Upper lobe of left lung (tissue), 4 donors: ENCODE measurements at regions not wholly inside any gene's neighbourhood (a gene's known extent, or its start where the extent isn't known, plus 50 kb on each side); places are given as distances from the start of the nearest gene placed in this dataset.

Experiments used
- POLR2A ChIP-seq, 4 donors: fragments of 450-650 bp; IDR thresholded peaks; one replicate each; pipeline ENCODE4 v1.5.1; 2016 to 2017; ENCODE audit warnings: antibody characterized with exemption in 4 of 4, mild to moderate bottlenecking in 2 of 4
- POLR2AphosphoS5 ChIP-seq, 2 donors: sonication (generic); formaldehyde crosslinking; IDR thresholded peaks; one replicate each; pipeline ENCODE4 v1.5.1; 2017; ENCODE audit warnings: antibody characterized with exemption in 2 of 2
- TF ChIP-seq, protein P1 (sequence below), 6 experiments: fragments of 450-650 bp in 4 of 6; fragments of 200-600 bp in 2 of 6; sonication (generic) in 2 of 6; IDR thresholded peaks; one replicate each; pipeline ENCODE4 v1.5.1; 2016 to 2019; ENCODE audit warnings: antibody characterized with exemption in 6 of 6

- TF ChIP-seq, protein P1, sequence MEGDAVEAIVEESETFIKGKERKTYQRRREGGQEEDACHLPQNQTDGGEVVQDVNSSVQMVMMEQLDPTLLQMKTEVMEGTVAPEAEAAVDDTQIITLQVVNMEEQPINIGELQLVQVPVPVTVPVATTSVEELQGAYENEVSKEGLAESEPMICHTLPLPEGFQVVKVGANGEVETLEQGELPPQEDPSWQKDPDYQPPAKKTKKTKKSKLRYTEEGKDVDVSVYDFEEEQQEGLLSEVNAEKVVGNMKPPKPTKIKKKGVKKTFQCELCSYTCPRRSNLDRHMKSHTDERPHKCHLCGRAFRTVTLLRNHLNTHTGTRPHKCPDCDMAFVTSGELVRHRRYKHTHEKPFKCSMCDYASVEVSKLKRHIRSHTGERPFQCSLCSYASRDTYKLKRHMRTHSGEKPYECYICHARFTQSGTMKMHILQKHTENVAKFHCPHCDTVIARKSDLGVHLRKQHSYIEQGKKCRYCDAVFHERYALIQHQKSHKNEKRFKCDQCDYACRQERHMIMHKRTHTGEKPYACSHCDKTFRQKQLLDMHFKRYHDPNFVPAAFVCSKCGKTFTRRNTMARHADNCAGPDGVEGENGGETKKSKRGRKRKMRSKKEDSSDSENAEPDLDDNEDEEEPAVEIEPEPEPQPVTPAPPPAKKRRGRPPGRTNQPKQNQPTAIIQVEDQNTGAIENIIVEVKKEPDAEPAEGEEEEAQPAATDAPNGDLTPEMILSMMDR (IDR thresholded peaks at IDR 0.05): no peak
- TF ChIP-seq POLR2AphosphoS5 (IDR thresholded peaks at IDR 0.05): no peak
- no peak for TF ChIP-seq POLR2A (IDR thresholded peaks at IDR 0.05)
Measured at GRCh38 chrY:7557675-7558074, 646.1 kb upstream of the AMELY start.
